HUES64 (cell line): ENCODE measurements at regions not wholly inside any gene's neighbourhood (a gene's known extent, or its start where the extent isn't known, plus 50 kb on each side); places are given as distances from the start of the nearest gene placed in this dataset.
A peak's percentile ranks its signal among the peaks of the same experiment; 100 is the strongest.
"Not testable (repeated sequence)": the region's sequence is repeated elsewhere in the genome, so short reads cannot be mapped to it uniquely, and the experiment has no call there.

ENCODE experiments used
- H3K27ac ChIP-seq: 2 replicates; pipeline ENCODE4 v1.7.0; 2013; ENCODE audit warnings: low read depth, low read length, inconsistent platforms
- H3K27me3 ChIP-seq: 2 replicates; pipeline ENCODE4 v1.6.1; 2013; ENCODE audit warnings: mild to moderate bottlenecking, low read length; ENCODE audit not compliant: insufficient read depth
- H3K36me3 ChIP-seq: 2 replicates; pipeline ENCODE4 v1.6.1; 2013; ENCODE audit warnings: mild to moderate bottlenecking, low read length; ENCODE audit not compliant: insufficient read depth
- H3K4me1 ChIP-seq: 2 replicates; pipeline ENCODE4 v1.6.1; 2013; ENCODE audit warnings: mild to moderate bottlenecking, low read length, moderate library complexity; ENCODE audit not compliant: insufficient read depth
- H3K4me3 ChIP-seq: 2 replicates; pipeline ENCODE4 v1.5.1; 2013; ENCODE audit warnings: mild to moderate bottlenecking, low read length, moderate library complexity
- H3K9ac ChIP-seq: 2 replicates; pipeline ENCODE4 v1.6.1; 2013; ENCODE audit warnings: mild to moderate bottlenecking, low read depth, low read length
- H3K9me3 ChIP-seq: 2 replicates; pipeline ENCODE4 v1.6.1; 2013; ENCODE audit warnings: low read depth, low read length; ENCODE audit not compliant: insufficient read depth
- WGBS: fragments of 150-250, 120-280 bp; methylation state at CpG from one replicate; pipeline ENCODE4 v1.1.7; 2013; ENCODE audit warnings: missing lambda C conversion rate; 5-methylcytosine and 5-hydroxymethylcytosine counted together

DNA sequence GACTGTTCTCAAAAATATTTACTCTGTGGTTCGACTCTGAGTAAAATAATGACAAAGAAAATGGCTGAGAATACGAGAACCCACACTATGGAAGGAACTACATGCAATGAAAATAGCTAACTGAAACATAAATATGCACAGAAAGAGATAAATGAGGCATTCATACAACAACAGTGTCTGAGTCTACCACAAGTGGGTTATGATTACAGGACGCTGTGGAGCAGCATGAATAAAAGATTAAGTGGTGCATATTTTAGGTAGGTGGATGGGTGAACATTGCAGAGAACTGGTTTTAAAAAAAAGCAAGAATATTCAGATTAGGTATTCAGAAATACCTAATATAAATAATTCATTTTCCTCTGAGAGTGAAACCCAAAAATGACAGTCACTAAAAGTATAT lies 93.9 kb upstream of the TRIM77 start:
- H3K4me3 ChIP-seq, H3K9ac ChIP-seq, H3K27ac ChIP-seq, H3K36me3 ChIP-seq, H3K27me3 ChIP-seq, H3K9me3 ChIP-seq, H3K4me1 ChIP-seq: not testable (repeated sequence)
- WGBS, result 97% methylated on average over 2 of the region's 3 CpGs

DNA sequence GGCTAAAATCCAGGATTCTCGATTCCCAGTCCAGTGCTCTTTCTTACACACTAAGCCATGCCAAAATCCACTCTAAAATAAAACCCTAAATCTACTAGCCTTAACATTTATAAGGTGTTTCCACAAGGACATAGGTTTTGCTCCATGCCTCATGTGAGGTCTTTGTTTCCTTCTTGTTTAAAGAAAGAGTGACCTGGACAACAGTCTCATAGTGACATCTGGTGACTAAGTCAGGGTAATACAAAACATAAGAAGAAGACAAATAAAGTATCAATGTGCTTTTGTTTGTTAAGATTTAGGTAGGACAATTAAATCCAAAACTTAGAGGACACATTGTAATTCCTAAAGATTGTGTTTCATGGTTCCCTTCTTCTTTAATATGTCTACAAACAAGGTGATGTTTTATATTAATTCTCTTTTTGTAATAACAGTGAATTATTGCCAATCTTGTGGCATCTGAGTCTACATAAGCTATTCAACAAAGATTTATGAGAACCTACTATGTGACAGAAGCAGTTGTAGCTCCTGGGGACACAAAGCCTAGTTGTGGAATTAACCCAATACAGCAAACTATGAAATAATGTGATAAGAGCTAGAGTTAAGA lies 93.0 kb upstream of the TRIM77 start:
- WGBS, result 81% methylated on average over 1 of the region's 1 CpG
- H3K27ac ChIP-seq, H3K36me3 ChIP-seq, H3K27me3 ChIP-seq, H3K4me3 ChIP-seq, H3K4me1 ChIP-seq, H3K9me3 ChIP-seq: not testable (repeated sequence)
- peak overlapping the region; percentile 23; the same call in 1 of the 2 replicates for H3K9ac ChIP-seq

DNA sequence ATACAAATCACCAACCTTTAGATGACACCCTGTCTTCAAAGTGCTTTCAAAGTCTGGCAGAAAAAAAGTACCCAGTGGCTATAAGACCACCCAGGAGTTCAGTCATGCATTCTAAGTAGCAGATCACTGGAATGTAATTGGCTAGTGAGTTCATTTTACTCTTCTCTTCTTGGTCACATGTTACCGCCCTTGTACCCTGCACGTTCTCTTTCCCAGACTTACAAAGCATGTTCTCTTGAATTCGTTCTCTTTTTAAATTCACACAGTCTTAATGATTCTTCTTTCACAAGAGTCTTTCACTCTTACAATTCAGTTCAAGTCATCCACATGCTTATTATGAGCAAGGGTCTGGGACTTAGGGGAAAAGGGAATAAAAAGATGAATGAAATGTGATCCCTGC lies 89.4 kb upstream of the TRIM77 start:
- not testable (repeated sequence) for H3K9ac ChIP-seq, H3K36me3 ChIP-seq, H3K4me1 ChIP-seq, H3K27me3 ChIP-seq, H3K9me3 ChIP-seq, H3K27ac ChIP-seq, H3K4me3 ChIP-seq
- 94% methylated on average over 3 of the region's 3 CpGs for WGBS

DNA sequence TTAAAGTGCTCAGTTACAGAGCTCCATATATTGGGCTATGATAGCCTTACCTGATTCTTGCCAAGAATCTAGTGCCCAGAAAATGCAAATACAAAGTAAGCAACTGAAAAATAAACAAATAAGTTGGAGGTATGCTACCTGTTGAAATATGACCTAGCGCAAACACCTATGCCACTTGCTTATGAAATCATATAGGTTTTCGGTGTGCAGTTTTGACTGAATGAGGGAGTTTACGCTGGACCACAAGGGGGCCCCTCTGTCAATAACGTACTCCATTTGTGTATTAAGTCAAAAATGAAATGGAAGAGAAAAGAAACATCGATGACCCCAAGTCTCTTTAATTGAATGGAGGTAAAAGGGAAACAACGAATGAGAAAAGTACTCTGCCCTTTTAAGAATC lies 84.9 kb upstream of the TRIM77 start:
- no peaks in the 10 kb centered on the region for H3K36me3 ChIP-seq
- H3K9me3 ChIP-seq, result no peaks in the 10 kb centered on the region
- H3K4me3 ChIP-seq, result no peak overlapping the region
- WGBS, result 94% methylated on average over 6 of the region's 6 CpGs
- H3K4me1 ChIP-seq, result no peaks in the 10 kb centered on the region
- no peak overlapping the region for H3K27ac ChIP-seq
- H3K9ac ChIP-seq, result no peak overlapping the region
- no peaks in the 10 kb centered on the region for H3K27me3 ChIP-seq

DNA sequence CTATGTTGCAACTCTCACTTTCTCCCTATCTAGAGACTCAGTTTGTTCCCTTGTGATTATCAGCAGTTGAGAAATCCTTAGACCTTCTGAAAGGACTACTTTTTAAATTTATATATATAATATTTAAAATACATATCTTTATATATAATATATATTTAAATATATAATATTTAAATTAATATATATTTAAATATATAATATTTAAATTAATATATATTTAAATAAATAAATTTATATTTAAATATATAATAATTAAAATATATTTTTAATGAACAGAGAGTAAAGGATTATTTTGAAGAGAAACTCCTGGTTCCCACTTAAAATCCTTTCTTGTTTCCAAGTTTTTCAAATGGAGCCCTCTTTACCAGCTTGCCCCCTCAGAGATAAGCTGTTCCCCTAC lies 83.7 kb upstream of the TRIM77 start:
- Histone ChIP-seq H3K9me3 (no peaks in the 10 kb centered on the region), H3K36me3 (no peaks in the 10 kb centered on the region), H3K27ac (no peak overlapping the region), H3K27me3 (no peaks in the 10 kb centered on the region), H3K9ac (no peak overlapping the region), H3K4me1 (no peaks in the 10 kb centered on the region), H3K4me3 (no peak overlapping the region)

DNA sequence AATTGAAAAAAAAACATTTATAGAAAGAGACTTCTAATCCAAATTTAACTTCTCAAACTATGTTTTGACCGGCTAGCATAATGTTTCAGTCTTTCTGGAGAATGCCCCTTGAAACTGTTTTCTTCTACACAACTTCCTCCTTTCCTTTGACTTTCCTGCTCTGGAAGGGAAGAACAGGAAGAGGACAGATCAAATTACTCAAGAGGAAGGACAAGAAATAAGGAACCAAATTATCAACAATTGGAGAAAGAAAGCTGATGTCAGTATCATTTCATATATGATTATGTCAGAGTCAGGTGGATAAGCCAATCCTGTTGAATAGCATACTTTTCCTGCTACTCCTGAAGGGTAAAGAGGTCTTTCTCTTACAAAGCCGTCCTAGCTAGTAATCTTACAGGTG lies 83.2 kb upstream of the TRIM77 start:
- H3K4me3 ChIP-seq, H3K27ac ChIP-seq, H3K4me1 ChIP-seq, H3K36me3 ChIP-seq, H3K27me3 ChIP-seq, H3K9me3 ChIP-seq, H3K9ac ChIP-seq: not testable (repeated sequence)
- WGBS, result 62% methylated on average over 2 of the region's 2 CpGs

DNA sequence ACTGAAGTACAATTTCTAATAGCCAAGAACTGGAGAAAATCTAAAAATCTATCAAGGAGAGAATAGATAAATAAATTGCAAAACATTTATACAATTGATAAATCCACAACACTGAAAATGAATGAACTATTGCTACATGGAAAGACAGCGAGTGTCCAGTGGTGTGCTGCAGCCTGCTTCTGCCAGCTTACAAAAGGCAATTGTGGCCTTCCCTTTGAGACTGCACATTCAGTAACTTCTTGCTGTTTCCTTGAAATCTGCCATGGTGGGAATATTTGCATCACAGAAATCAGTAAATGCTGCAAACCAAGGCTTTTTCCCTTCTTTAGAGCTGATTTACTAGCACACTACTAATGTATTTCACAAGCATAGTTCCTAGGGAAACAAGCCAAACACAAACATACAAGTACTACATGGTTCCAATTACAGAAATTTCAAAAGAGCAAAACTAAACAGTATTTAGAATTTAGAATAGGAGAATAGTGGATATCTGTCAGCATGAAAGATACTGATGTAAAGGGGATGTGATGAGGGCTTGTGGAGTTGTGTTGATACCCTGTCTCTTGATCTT lies 76.9 kb upstream of the TRIM77 start:
- no peaks in the 10 kb centered on the region for H3K9me3 ChIP-seq
- no peaks in the 10 kb centered on the region for H3K27me3 ChIP-seq
- H3K4me1 ChIP-seq, result no peaks in the 10 kb centered on the region
- H3K36me3 ChIP-seq, result no peaks in the 10 kb centered on the region
- no peak overlapping the region for H3K9ac ChIP-seq
- H3K27ac ChIP-seq, result no peak overlapping the region
- WGBS, result 91% methylated on average over 1 of the region's 1 CpG
- H3K4me3 ChIP-seq, result no peak overlapping the region

DNA sequence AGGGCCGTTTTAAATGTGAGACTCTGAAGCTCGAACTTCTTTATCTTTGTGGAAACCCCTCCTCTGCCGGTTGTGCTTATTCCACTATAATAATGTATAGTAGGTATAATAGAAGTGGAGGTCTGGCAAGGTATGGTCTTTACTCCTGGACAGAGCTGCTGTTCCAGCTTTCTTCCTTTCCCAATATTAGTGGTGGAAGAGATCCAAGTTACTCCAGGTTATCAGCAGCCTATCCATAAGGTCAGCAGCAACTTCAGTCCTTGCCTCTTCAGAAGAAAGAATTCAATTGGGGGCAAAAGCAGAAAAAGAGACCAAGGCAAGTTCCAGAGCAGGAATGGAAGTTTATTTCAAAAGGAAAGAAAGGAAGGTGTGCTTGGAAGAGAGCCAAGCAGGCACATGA lies 69.3 kb upstream of the TRIM77 start:
- not testable (repeated sequence) for H3K36me3 ChIP-seq, H3K4me3 ChIP-seq, H3K27me3 ChIP-seq, H3K4me1 ChIP-seq, H3K9me3 ChIP-seq, H3K9ac ChIP-seq, H3K27ac ChIP-seq
- WGBS, result 92% methylated on average over 2 of the region's 3 CpGs

DNA sequence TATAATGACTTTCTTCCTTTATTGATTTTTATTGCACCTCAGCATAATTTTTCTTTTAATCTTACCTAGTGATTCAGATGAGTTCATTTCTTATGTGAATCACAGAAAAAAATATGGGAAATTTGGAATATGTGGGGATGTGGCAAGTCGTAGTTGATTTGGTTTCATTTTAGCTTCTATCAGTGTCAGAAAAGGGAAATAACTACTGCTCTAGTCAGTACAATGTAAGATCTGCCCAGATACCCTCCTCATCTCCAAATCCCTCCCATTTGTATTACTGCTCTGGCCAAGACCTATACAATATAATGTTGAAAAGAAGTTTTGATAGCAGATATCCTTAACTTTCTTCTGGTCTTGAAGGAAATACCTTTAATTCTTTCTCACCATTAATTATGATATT lies 61.9 kb upstream of the TRIM77 start:
- not testable (repeated sequence) for H3K9ac ChIP-seq, H3K36me3 ChIP-seq, H3K9me3 ChIP-seq, H3K27ac ChIP-seq, H3K4me1 ChIP-seq, H3K27me3 ChIP-seq, H3K4me3 ChIP-seq
- WGBS, result no CpG with 5 or more reads among the region's 1 CpG

DNA sequence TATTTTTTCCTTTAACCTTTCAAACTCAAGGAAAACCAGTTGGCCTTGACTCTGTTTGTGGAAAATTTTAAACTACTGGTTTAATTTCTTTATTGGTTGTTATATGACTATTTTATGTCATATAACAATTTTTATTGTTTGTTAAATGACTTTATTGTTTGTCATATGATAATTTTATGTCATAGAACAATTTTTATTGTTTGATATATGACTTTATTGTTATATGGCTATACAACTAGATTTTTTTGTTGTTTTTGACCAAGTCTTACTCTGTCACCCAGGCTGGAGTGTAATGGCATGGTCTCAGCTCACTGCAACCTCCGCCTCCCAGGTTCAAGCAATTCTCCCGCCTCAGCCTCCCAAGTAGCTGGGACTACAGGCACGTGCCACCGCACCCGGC lies 61.1 kb upstream of the TRIM77 start:
- H3K36me3 ChIP-seq, H3K27ac ChIP-seq, H3K9me3 ChIP-seq, H3K27me3 ChIP-seq, H3K4me1 ChIP-seq, H3K9ac ChIP-seq, H3K4me3 ChIP-seq: not testable (repeated sequence)
- 97% methylated on average over 5 of the region's 5 CpGs for WGBS

DNA sequence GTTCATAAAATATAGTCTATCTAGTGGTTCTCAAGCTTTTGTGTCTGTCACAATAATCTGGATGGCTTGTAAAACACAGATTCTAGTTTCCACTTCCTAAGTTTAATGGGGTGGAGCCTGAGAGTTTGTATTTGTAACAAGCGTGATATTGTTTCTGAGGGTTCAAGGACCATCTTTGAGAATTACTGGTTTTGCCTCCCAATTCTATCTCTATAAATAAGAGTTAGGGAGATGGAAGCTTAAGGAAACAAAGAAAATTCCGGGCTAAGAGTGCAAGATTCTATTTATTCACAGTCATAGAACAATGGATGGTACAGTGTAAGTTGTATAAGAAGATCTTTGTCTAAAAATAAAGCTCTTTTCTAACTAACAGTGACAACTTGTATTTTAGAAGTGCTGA lies 55.4 kb upstream of the TRIM77 start:
- H3K27me3 ChIP-seq, H3K9me3 ChIP-seq, H3K4me3 ChIP-seq, H3K4me1 ChIP-seq, H3K9ac ChIP-seq, H3K36me3 ChIP-seq, H3K27ac ChIP-seq: not testable (repeated sequence)
- no CpG with 5 or more reads among the region's 2 CpGs for WGBS

DNA sequence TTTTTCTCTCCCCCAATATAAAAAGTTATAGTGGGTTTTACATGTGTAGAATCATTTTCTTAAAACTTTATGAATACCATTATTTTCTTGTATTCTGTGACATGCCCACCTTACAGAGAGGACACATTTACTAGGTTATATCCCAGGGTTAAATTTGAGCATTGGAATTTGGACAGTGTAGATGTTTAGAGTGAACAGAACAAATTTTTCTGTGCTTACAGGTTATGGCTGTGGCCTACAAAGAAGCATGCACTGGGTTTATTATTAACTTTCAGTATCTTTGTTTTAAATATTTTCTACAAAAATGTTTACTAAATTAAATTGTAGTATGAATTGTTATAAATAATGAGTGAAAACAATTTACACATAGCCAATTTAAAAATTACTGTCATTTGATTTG lies 51.3 kb upstream of the TRIM77 start:
- H3K36me3 ChIP-seq, H3K27me3 ChIP-seq, H3K4me3 ChIP-seq, H3K9me3 ChIP-seq, H3K27ac ChIP-seq, H3K9ac ChIP-seq, H3K4me1 ChIP-seq: not testable (repeated sequence)
